CD1c-positive myeloid dendritic cell (primary cell): ENCODE measurements at regions not wholly inside any gene's neighbourhood (a gene's known extent, or its start where the extent isn't known, plus 50 kb on each side); places are given as distances from the start of the nearest gene placed in this dataset.
"Not testable (repeated sequence)": the region's sequence is repeated elsewhere in the genome, so short reads cannot be mapped to it uniquely, and the experiment has no call there.

Experiments
- DNase-seq: peaks from one replicate; pipeline ENCODE4 v3.0.0-alpha.2; 2016; ENCODE audit errors: extremely low spot score

DNA sequence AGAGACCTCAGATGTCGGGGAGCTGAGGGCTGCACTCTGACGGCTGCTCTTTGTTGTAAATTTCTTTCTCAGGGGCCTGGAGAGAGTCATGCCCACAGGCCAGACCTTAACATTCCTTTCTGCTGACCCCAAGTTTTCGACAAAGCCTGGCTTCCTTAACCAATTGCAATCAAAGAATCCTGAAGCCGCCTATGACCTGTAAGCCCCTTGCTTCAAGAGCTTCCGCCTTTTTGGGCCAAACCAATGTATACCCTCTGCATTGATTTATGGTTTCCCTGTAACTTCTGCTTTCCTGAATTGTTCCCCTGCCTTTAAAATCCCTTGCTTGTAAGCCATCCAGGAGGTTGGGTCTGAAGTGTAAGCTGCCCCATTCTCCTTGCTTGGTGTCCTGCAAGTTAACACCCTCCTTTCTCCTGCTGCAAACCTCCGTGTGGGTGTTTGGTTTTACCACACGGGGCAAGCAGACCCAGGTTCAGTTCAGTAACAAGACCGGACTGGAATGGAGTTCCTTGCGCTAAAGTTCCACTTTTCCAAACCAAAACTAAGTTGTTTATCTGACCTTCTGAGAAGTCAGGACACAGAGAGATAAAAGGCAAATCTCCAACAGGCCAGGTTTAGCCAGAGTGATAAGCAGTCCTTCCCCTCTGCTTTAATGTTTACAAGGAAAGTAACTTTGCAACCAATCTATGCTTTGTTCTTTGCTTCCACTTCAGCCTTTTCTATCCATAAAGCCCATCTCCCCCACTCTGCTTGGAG lies 141.6 kb downstream of the KCNJ12 start:
- DNase-seq: peak; percentile 10

DNA sequence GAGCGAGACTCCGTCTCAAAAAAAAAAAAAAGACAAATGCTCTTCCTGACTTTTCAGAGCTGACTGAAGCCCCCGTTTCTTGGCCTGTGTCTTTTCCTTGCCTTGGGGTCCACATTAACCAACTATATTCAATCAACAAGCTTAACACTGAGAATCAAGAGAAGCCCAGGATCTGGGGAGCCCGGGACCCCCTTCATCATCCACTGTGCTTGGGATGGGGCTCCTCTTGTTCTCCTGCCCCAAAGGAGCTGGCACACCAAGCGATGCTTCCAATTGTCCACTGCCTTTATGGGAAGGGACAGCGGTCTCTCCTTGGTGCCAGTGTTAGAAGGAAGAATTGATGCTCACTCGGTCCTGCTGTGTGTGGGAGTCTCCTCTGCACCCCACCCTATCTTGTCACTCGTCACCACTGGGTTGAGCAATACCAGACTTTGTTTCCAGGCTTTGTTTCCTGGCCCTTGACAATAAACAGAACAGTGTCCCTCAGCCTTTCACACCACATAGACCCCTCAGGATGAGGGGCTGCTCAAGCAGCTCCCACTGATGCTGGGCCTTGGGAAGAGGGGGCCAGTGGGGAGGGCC lies 146.7 kb downstream of the KCNJ12 start:
- DNase-seq: no peak

GRCh38 chr17:21523497-21524210 lies 147.5 kb downstream of the KCNJ12 start:
- no peak for DNase-seq

DNA sequence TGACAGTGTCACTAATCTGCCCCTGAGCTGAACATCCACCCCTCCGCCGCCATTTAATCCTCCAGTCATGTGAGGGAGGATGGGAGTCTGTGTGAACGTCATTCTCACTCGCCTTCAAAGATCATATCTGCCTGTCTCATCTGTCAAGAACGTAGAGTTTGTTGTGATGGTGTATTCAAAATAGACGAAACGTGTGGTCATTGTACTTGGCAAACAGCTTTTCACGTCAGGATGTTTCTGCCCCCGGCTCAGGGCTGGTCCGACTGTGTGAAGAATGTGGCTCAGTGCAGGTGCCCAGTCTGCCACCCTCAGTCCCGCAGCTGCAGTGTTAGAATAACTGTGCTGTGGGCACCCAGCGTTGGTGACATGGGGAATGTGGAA lies 148.0 kb downstream of the KCNJ12 start:
- DNase-seq: no peak

DNA sequence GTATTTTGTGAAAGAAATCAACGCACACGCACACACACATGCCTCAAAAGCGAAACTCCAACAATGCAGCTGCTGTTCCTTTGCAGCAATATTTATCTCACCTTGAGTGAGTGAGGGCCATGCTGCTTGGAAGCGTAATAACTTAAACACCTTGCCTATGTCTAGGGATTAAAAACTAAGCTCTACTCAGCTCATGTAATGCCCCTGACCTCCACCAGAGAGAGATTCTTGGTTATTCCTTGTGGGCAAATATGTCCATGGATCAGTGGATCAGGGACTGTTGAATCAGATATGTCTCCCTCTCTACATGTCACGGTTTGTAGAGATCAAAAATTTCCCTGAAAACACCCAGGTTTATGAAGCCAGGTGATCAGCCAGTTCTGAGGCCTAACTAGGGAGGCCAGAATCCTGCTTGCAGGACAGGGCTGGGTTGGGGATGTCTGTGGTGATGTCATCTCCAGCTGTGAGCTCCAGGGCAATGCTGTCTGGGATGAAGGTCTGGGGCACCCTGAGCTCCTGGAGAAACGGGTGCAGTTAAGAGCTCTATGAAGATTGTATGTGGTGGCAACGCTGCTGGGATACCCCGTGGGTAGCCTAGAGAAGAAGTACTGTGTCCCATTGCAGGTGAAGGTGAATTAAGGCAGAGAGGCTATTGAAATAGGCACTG lies 149.4 kb downstream of the KCNJ12 start:
- DNase-seq: no peak

- no peak for DNase-seq
These were observed 152.0 kb downstream of the KCNJ12 start for GRCh38 chr17:21528031-21528695.

- DNase-seq: no peak
These were observed 154.2 kb downstream of the KCNJ12 start for GRCh38 chr17:21530311-21530710.

DNA sequence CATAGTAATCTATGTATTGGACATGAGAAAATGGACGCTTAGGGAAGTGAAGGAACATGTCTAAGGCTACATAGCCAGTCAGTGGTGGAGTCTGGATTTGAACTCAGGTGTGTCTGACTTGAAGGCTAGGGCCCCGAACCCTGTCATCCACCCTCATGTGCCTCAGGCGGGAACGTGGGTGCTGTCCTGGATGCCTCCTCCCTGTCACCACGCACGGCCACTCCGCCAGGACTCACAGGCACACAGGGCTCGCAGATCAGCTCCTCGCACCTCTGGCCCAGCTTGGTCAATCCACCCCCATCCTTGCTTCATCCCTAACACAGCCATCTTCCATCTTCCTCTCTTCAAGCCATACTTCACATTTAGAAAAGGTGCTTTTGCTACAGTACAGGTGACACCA lies 154.7 kb downstream of the KCNJ12 start:
- DNase-seq: no peak

DNA sequence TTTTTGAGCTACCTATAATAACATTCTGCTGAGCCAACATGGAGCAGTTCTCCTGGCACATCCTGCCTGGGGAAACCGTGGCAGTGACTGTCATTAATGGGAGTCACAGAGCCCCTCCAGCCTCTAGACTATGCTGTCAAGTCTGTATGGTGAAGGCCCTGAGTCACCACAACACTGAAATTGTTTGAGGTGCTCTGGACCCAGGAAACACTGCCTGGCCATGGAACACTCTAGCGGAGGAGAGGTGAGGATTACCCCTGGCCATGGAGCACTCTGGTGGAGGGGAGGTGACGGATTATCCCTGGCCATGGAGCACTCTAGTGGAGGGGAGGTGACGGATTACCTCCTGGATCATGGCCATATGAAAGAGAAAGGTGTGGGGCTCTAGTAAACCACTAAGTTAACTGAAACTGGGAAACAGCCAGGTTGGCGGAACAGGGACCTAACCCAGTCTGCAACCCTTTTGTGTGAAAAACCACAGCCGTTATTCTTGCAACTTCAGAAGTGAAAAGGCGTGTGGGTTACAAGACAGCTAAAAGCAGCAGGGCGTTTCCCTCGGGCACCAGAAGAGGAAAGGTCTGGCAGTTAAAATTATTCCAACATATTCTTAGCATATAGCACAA lies 156.7 kb downstream of the KCNJ12 start:
- no peak for DNase-seq

GRCh38 chr17:21535686-21536375 lies 156.5 kb upstream of the KCNJ18 start:
- no peak for DNase-seq

GRCh38 chr17:21537302-21537701 lies 155.0 kb upstream of the KCNJ18 start:
- no peak for DNase-seq

DNA sequence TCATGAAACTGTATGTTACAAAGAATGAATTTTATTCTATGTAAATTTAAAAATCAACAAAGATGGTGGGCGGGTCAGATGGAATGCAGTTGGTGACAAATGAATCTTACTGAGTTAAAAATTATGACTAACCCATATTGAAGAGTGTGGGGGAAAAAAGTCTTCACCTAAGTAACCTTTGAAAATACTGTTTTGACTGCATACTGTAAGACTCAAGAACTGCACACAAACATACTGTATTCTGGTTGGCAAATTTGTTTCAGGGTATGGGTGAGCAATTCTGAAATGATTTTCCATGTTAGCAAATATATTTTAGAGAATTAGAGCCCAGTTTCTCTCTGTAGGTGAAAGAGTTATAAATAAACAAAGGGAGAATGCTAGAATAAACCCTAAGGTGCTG lies 153.7 kb upstream of the KCNJ18 start:
- DNase-seq: no peak

DNA sequence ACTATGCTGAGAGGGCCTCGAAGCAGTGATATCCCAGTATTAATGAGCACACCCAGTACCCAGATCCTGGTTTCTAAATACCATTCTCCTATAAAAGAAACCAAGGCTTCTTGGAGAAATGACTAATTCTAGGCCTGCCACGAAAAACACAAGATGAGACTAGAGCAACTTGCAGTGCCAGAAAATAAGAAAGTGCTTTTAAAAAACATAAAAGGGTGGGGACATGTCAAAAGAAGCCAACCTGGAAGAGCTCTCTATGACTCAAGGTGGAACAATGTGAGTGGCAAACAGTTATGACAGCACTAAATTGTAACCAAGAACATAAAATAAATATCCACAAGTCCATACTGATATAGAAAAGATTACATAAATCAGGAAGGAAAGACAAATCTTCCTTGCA lies 153.2 kb upstream of the KCNJ18 start:
- no peak for DNase-seq

GRCh38 chr17:21540502-21540901 lies 151.8 kb upstream of the KCNJ18 start:
- DNase-seq: no peak

DNA sequence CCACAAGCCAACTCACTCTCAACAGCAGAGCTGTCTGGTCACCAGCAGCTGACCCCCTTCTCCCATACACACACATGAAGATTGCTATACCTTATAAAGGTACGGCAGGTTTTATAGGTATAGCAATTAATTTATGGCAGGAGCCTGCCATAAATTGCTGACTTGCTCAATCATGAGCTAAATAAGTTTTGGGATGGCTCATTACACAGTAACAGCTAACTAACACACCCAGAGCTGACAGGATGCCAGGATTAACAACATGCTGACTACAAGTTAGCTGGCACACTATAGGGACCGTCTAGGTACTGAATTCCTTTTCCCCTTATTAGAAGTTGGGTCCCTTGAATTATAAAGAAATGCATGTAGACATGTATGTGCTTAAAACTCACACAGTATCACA lies 150.3 kb upstream of the KCNJ18 start:
- DNase-seq: no peak

- DNase-seq: peak; percentile 46
These were observed 149.3 kb upstream of the KCNJ18 start for GRCh38 chr17:21542991-21543390.

GRCh38 chr17:21545064-21545463 lies 147.3 kb upstream of the KCNJ18 start:
- no peak for DNase-seq

GRCh38 chr17:21548236-21548635 lies 144.1 kb upstream of the KCNJ18 start:
- DNase-seq: no peak

DNA sequence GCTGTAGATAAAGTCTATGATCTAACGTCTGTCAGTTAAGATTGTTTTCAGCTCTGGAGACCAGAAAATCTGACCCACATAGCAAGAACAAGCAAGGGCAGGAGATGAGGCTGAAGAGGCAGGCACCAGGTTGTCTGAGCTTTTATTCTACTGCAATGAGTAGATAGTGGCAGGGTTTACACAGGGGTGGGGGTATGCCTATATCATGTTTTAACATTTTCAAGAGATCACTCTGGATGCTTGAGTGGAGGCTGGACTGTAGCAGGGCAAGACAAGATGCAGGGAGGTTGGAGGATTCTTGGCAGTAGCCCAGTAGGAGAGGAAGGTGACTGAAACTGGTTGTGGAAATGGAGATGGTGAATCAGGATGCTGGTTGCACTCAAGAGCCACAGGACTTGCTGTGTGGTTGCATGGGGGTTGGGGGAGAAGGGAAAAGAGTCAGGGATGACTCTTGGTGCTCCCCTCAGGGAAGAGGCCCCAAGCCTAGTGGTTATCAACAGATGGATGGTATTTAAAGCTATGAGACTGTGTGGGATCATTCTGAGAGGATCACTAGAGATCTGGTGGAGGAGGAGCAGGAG lies 143.1 kb upstream of the KCNJ18 start:
- DNase-seq: no peak

GRCh38 chr17:21550031-21550430 lies 142.3 kb upstream of the KCNJ18 start:
- not testable (repeated sequence) for DNase-seq
